PC-9 (cell line): ENCODE measurements at regions not wholly inside any gene's neighbourhood (a gene's known extent, or its start where the extent isn't known, plus 50 kb on each side); places are given as distances from the start of the nearest gene placed in this dataset.

Experiments used
- BruUV-seq: library from RNA; stranded (reverse); fragments of 400-500 nt; replicated peaks from 2 replicates; lab custom pipeline; 2021; lab: Mats Ljungman, UMichigan
- CTCF ChIA-PET: fragments of 300-600 bp; sonication (Branson Sonifier 250); formaldehyde crosslinking; loops from one replicate; lab custom pipeline; 2022; ENCODE audit warnings: antibody characterized with exemption; lab: Charles Lee
- POLR2A ChIA-PET: fragments of 300-600 bp; sonication (Branson Sonifier 250); formaldehyde crosslinking; loops from one replicate; lab custom pipeline; 2022; ENCODE audit warnings: antibody characterized with exemption; ENCODE audit not compliant: unreplicated experiment; lab: Charles Lee
- DNase-seq, 2 experiments: peaks; one replicate each; pipeline versions ENCODE4 v3.0.0 to v3.0.0-alpha.2; 2015 to 2022; ENCODE audit warnings: mixed read lengths in 1 of 2
- H2AFZ ChIP-seq: fragments of 200-600 bp; sonication (generic); 2 replicates; pipeline ENCODE4 v1.8.1; 2017; ENCODE audit warnings: antibody characterized with exemption
- H3F3A ChIP-seq: fragments of 200-600 bp; sonication (generic); 2 replicates; pipeline ENCODE4 v1.8.1; 2017; ENCODE audit warnings: antibody characterized with exemption, mild to moderate bottlenecking, low read depth; ENCODE audit not compliant: insufficient read depth
- H3K27ac ChIP-seq: fragments of 200-600 bp; sonication (generic); 2 replicates; pipeline ENCODE4 v1.6.1; 2016; ENCODE audit warnings: mixed run types
- H3K27me3 ChIP-seq: fragments of 200-600 bp; sonication (generic); 2 replicates; pipeline ENCODE4 v1.6.1; 2016; ENCODE audit warnings: low read depth, mixed run types; ENCODE audit not compliant: insufficient read depth
- H3K36me3 ChIP-seq: fragments of 200-600 bp; sonication (generic); 2 replicates; pipeline ENCODE4 v1.6.1; 2016; ENCODE audit warnings: low read depth, mixed run types
- H3K4me1 ChIP-seq: fragments of 200-600 bp; sonication (generic); replicated peaks from 2 replicates; pipeline ENCODE4 v1.6.1; 2016; ENCODE audit warnings: mixed run types; ENCODE audit not compliant: insufficient read depth
- H3K4me2 ChIP-seq: fragments of 200-600 bp; sonication (generic); 2 replicates; pipeline ENCODE4 v1.6.1; 2017; ENCODE audit warnings: mixed run types
- H3K4me3 ChIP-seq: fragments of 200-600 bp; sonication (generic); 2 replicates; pipeline ENCODE4 v1.6.1; 2016; ENCODE audit warnings: mixed run types
- H3K79me2 ChIP-seq: fragments of 200-600 bp; sonication (generic); 2 replicates; pipeline ENCODE4 v1.6.1; 2017; ENCODE audit warnings: low read depth, mixed run types
- H3K9me2 ChIP-seq: fragments of 200-600 bp; sonication (generic); 2 replicates; pipeline ENCODE4 v1.8.1; 2017; ENCODE audit warnings: mild to moderate bottlenecking; ENCODE audit not compliant: insufficient read depth
- H3K9me3 ChIP-seq: fragments of 200-600 bp; sonication (generic); 2 replicates; pipeline ENCODE4 v1.8.1; 2016; ENCODE audit warnings: low read depth; ENCODE audit not compliant: insufficient read depth
- H4K20me1 ChIP-seq: fragments of 200-600 bp; sonication (generic); 2 replicates; pipeline ENCODE4 v1.8.1; 2017; ENCODE audit not compliant: insufficient read depth
- EZH2 ChIP-seq: fragments of 200-600 bp; sonication (generic); IDR thresholded peaks from 2 replicates; pipeline ENCODE4 v1.8.0; 2017; ENCODE audit warnings: antibody characterized with exemption, low read depth
- intact Hi-C: fragments of 100-400 bp; cut with micrococcal nuclease; formaldehyde crosslinking; loops from one replicate; pipeline ENCODE4 v1.10.0; 2022; ENCODE audit not compliant: unreplicated experiment
- TF ChIP-seq, protein P1 (sequence below): fragments of 200-600 bp; sonication (generic); conservative IDR thresholded peaks from 2 replicates; pipeline ENCODE4 v1.6.1; 2017; ENCODE audit warnings: mixed run types, antibody characterized with exemption, mild to moderate bottlenecking, moderate library complexity

DNA sequence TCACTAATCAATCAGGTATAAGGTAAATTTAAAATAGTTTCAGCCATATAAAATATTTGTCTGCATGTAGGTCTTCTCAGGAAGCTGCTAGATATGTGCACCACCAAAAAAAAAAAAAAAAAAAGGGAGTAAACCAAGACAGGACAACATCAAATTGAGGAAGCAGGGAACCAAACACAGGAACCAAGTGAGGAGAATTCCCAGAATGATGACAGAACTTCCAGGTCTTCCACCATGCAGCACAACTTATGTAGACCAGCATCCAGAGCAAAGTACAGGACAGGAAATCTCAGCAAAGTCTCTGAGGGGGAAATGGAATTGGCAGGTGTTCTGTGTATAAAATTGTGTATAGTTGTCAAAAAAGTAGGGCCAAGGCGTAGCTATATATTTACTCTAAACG is 101.2 kb upstream of the CTSC start:
- CTCF ChIA-PET: no interaction called here
- peak overlapping the region; percentile 22 for H3K4me2 ChIP-seq
- no peaks in the 10 kb centered on the region for H3K9me2 ChIP-seq
- H3K36me3 ChIP-seq: no peaks in the 10 kb centered on the region
- TF ChIP-seq, protein P1, sequence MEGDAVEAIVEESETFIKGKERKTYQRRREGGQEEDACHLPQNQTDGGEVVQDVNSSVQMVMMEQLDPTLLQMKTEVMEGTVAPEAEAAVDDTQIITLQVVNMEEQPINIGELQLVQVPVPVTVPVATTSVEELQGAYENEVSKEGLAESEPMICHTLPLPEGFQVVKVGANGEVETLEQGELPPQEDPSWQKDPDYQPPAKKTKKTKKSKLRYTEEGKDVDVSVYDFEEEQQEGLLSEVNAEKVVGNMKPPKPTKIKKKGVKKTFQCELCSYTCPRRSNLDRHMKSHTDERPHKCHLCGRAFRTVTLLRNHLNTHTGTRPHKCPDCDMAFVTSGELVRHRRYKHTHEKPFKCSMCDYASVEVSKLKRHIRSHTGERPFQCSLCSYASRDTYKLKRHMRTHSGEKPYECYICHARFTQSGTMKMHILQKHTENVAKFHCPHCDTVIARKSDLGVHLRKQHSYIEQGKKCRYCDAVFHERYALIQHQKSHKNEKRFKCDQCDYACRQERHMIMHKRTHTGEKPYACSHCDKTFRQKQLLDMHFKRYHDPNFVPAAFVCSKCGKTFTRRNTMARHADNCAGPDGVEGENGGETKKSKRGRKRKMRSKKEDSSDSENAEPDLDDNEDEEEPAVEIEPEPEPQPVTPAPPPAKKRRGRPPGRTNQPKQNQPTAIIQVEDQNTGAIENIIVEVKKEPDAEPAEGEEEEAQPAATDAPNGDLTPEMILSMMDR: no peak
- no peak for TF ChIP-seq EZH2
- H3K79me2 ChIP-seq: no peaks in the 10 kb centered on the region
- peak overlapping the region; percentile 20; the same call in 1 of the 2 replicates for H3K27ac ChIP-seq
- no peak overlapping the region for H2AFZ ChIP-seq
- POLR2A ChIA-PET: no interaction called here
- no peak for DNase-seq
- BruUV-seq: no TSS peak
- 0 out of 2 replicates have a peak overlapping the region, but pooled peaks have one; percentile 14 for H3K4me3 ChIP-seq
- H3K27me3 ChIP-seq: no peaks in the 10 kb centered on the region
- H3K4me1 ChIP-seq: peaks cover 17% of the 10 kb centered on the region
- intact Hi-C loops: no loop called here
- peaks cover 8% of the 10 kb centered on the region; the same call in 1 of the 2 replicates for H3K9me3 ChIP-seq
- H3F3A ChIP-seq: no peaks in the 10 kb centered on the region
- H4K20me1 ChIP-seq: no peaks in the 10 kb centered on the region

DNA sequence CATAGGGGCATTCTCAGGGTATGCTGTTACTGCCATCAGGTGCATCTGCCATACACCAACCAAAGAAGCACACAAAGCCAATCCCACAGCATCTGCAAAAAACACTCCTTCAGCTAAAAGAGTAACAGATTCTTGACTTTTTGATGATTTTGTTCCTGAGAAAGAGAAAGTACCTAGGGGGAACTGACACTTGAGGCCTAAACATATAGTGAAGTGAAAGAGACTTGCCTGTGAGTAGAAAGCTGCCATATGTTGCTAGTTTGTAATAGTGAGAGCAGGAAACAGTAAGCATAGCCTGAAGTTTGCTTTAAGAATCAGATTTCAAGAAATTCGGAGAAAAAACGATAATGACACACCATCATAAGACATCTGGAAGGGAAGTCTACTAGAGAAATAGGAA is 97.9 kb upstream of the CTSC start:
- no peaks in the 10 kb centered on the region for H4K20me1 ChIP-seq
- no peak overlapping the region for H3K4me2 ChIP-seq
- no peaks in the 10 kb centered on the region for H3F3A ChIP-seq
- ChIA-PET POLR2A (no interaction called here), CTCF (no interaction called here)
- no peaks in the 10 kb centered on the region for H3K9me2 ChIP-seq
- H3K9me3 ChIP-seq: peaks cover 8% of the 10 kb centered on the region; the same call in 1 of the 2 replicates
- BruUV-seq: no TSS peak
- no peak overlapping the region for H3K27ac ChIP-seq
- no peak for DNase-seq
- H3K36me3 ChIP-seq: no peaks in the 10 kb centered on the region
- H3K27me3 ChIP-seq: no peaks in the 10 kb centered on the region
- no peak overlapping the region for H2AFZ ChIP-seq
- no peak overlapping the region for H3K4me3 ChIP-seq
- intact Hi-C loops: no loop called here
- TF ChIP-seq EZH2: no peak
- TF ChIP-seq, protein P1: no peak
- H3K79me2 ChIP-seq: no peaks in the 10 kb centered on the region
- peaks cover 17% of the 10 kb centered on the region for H3K4me1 ChIP-seq

DNA sequence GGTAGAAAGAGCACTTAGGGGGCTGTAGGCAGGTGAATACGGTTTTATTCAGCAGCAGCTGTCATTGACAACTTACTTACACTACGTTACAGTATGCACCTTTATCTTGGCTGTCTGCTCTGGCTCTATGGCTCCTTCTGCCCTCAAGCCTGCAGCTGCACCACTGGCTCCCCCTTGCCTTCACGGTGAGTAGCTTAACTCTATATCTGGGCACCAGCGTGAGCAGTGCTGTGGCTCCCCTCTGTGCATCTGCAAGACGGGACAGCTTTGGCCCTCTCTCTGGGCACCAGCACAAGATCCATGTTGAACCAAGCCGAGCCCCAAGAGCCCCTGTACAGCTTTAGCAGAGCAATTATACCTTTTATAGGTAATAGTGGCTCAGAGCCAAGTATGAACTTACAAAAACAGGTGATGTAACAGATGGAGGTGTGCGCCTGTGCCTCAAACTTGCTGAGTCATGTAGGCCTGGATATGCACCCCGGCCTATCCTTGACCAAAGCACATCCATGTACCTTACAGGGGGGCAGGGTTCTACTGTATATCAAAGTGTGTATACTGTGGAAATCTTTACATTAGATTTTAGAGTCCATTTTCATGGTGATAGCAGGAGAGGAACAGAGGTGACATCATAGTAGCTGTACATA is 96.9 kb upstream of the CTSC start:
- ChIA-PET CTCF (no interaction called here), POLR2A (interaction anchor here (0.6 kb wide), 1 partner anchor 47 kb away, joined by 3 read pairs; no protein-coding TSS in a partner anchor)
- peaks cover 10% of the 10 kb centered on the region for H3K4me1 ChIP-seq
- peaks cover 5% of the 10 kb centered on the region; the same call in 1 of the 2 replicates for H3K9me3 ChIP-seq
- H3K4me3 ChIP-seq: no peak overlapping the region
- no peaks in the 10 kb centered on the region for H3F3A ChIP-seq
- H4K20me1 ChIP-seq: no peaks in the 10 kb centered on the region
- no peak for DNase-seq
- BruUV-seq: no TSS peak
- H3K4me2 ChIP-seq: no peak overlapping the region
- TF ChIP-seq, protein P1: no peak
- no peak for TF ChIP-seq EZH2
- no peaks in the 10 kb centered on the region for H3K36me3 ChIP-seq
- H3K27ac ChIP-seq: no peak overlapping the region
- intact Hi-C loops: no loop called here
- no peaks in the 10 kb centered on the region for H3K27me3 ChIP-seq
- no peaks in the 10 kb centered on the region for H3K79me2 ChIP-seq
- H3K9me2 ChIP-seq: no peaks in the 10 kb centered on the region
- no peak overlapping the region for H2AFZ ChIP-seq
